H1 (cell line): ENCODE measurements at regions not wholly inside any gene's neighbourhood (a gene's known extent, or its start where the extent isn't known, plus 50 kb on each side); places are given as distances from the start of the nearest gene placed in this dataset.

Experiments used
- GABPA ChIP-seq: IDR thresholded peaks from 2 replicates; pipeline ENCODE4 v1.6.1; 2011; ENCODE audit warnings: mild to moderate bottlenecking, low read length, moderate library complexity, borderline replicate concordance; ENCODE audit not compliant: insufficient read depth
- NRF1 ChIP-seq: IDR thresholded peaks from 2 replicates; pipeline ENCODE4 v1.6.1; 2011; ENCODE audit warnings: mild to moderate bottlenecking, low read depth, low read length, improper control_type of control experiment
- SP1 ChIP-seq: IDR thresholded peaks from 2 replicates; pipeline ENCODE4 v1.6.1; 2011; ENCODE audit warnings: low read depth, low read length
- TF ChIP-seq, protein P1 (sequence below), 3 experiments: IDR thresholded peaks; 1 replicate in 2 of 3; 2 replicates in 1 of 3; pipeline versions ENCODE4 v1.5.1 to v1.6.1; 2011; ENCODE audit warnings: low read length in 3 of 3, mild to moderate bottlenecking in 3 of 3, inconsistent platforms in 2 of 3, low read depth in 1 of 3, moderate library complexity in 1 of 3; ENCODE audit not compliant: insufficient read depth in 1 of 3; ENCODE audit errors: control extremely low read depth in 1 of 3

GRCh38 chr18:78773819-78774218, 205.8 kb upstream of the SALL3 start:
- TF ChIP-seq GABPA = no peak
- TF ChIP-seq NRF1 = no peak
- TF ChIP-seq, protein P1, sequence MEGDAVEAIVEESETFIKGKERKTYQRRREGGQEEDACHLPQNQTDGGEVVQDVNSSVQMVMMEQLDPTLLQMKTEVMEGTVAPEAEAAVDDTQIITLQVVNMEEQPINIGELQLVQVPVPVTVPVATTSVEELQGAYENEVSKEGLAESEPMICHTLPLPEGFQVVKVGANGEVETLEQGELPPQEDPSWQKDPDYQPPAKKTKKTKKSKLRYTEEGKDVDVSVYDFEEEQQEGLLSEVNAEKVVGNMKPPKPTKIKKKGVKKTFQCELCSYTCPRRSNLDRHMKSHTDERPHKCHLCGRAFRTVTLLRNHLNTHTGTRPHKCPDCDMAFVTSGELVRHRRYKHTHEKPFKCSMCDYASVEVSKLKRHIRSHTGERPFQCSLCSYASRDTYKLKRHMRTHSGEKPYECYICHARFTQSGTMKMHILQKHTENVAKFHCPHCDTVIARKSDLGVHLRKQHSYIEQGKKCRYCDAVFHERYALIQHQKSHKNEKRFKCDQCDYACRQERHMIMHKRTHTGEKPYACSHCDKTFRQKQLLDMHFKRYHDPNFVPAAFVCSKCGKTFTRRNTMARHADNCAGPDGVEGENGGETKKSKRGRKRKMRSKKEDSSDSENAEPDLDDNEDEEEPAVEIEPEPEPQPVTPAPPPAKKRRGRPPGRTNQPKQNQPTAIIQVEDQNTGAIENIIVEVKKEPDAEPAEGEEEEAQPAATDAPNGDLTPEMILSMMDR (IDR thresholded peaks at IDR 0.05; ENCODE audit: control extremely low read depth in 1 of 3, insufficient read depth in 1 of 3, low read depth in 1 of 3, low read length in 3 of 3) = no peak
- no peak for TF ChIP-seq SP1
